Cerebellar cortex (tissue), 1 donor: ENCODE measurements at regions not wholly inside any gene's neighbourhood (a gene's known extent, or its start where the extent isn't known, plus 50 kb on each side); places are given as distances from the start of the nearest gene placed in this dataset.

Experiments
- DNase-seq: peaks from one replicate; pipeline ENCODE4 v3.0.0-alpha.2; 2015; ENCODE audit warnings: low spot score

- no peak for DNase-seq
Measured at GRCh38 chr14:42927313-42927712, 1320.6 kb downstream of the LRFN5 start.

GRCh38 chr14:42921901-42922300, 1315.2 kb downstream of the LRFN5 start:
- DNase-seq = no peak

GRCh38 chr14:42918615-42919014, 1311.9 kb downstream of the LRFN5 start:
- no peak for DNase-seq

- no peak for DNase-seq
Measured at GRCh38 chr14:42911642-42912041, 1305.0 kb downstream of the LRFN5 start.

- DNase-seq = no peak
Measured at GRCh38 chr14:42909659-42910058, 1303.0 kb downstream of the LRFN5 start.

GRCh38 chr14:42893183-42893582, 1286.5 kb downstream of the LRFN5 start:
- no peak for DNase-seq

- no peak for DNase-seq
Measured at GRCh38 chr14:42884100-42884499, 1277.4 kb downstream of the LRFN5 start.

GRCh38 chr14:42877716-42878115, 1271.0 kb downstream of the LRFN5 start:
- no peak for DNase-seq

- DNase-seq = no peak
Measured at GRCh38 chr14:42872786-42873185, 1266.1 kb downstream of the LRFN5 start.

GRCh38 chr14:42869681-42870080, 1263.0 kb downstream of the LRFN5 start:
- no peak for DNase-seq

GRCh38 chr14:42862114-42862513, 1255.4 kb downstream of the LRFN5 start:
- DNase-seq = no peak

- DNase-seq = no peak
Measured at GRCh38 chr14:42860371-42860770, 1253.7 kb downstream of the LRFN5 start.

- no peak for DNase-seq
Measured at GRCh38 chr14:42856106-42856505, 1249.4 kb downstream of the LRFN5 start.

- no peak for DNase-seq
Measured at GRCh38 chr14:42855085-42855484, 1248.4 kb downstream of the LRFN5 start.

GRCh38 chr14:42854061-42854460, 1247.4 kb downstream of the LRFN5 start:
- no peak for DNase-seq

- no peak for DNase-seq
Measured at GRCh38 chr14:42848652-42849051, 1242.0 kb downstream of the LRFN5 start.

GRCh38 chr14:42814817-42815216, 1208.1 kb downstream of the LRFN5 start:
- no peak for DNase-seq

GRCh38 chr14:42806909-42807315, 1200.2 kb downstream of the LRFN5 start:
- DNase-seq = no peak

GRCh38 chr14:42804141-42804540, 1197.5 kb downstream of the LRFN5 start:
- DNase-seq = no peak

- DNase-seq = no peak
Measured at GRCh38 chr14:42802346-42802745, 1195.7 kb downstream of the LRFN5 start.

GRCh38 chr14:42792166-42792565, 1185.5 kb downstream of the LRFN5 start:
- no peak for DNase-seq

GRCh38 chr14:42782754-42783153, 1176.1 kb downstream of the LRFN5 start:
- no peak for DNase-seq

- DNase-seq = no peak
Measured at GRCh38 chr14:42778984-42779383, 1172.3 kb downstream of the LRFN5 start.

- DNase-seq = no peak
Measured at GRCh38 chr14:42750771-42751170, 1144.1 kb downstream of the LRFN5 start.

GRCh38 chr14:42742084-42742483, 1135.4 kb downstream of the LRFN5 start:
- no peak for DNase-seq
